HepG2 (cell line): ENCODE measurements at regions not wholly inside any gene's neighbourhood (a gene's known extent, or its start where the extent isn't known, plus 50 kb on each side); places are given as distances from the start of the nearest gene placed in this dataset.

Experiments
- ATAC-seq: fragments of 200-7000 bp; cut with Tn5 transposase; 3 replicates; pipeline ENCODE4 v1.9.1; 2020; ENCODE audit warnings: mild to moderate bottlenecking, moderate library complexity
- BruUV-seq: library from RNA; stranded (reverse); fragments of 400-500 nt; replicated peaks from 2 replicates; lab custom pipeline; 2021; lab: Mats Ljungman, UMichigan
- CTCF ChIA-PET: fragments of 300-600 bp; formaldehyde crosslinking; extraction: SDS; loops from one replicate; lab custom pipeline; 2021; ENCODE audit warnings: low total read pairs, inconsistent platforms, low intra/inter-chr PET ratio; lab: Yijun Ruan, JAX
- POLR2A ChIA-PET: fragments of 350-600 bp; sonication (Branson Sonifier 250); formaldehyde crosslinking; loops from one replicate; lab custom pipeline; 2020; ENCODE audit warnings: antibody characterized with exemption, inconsistent platforms; lab: Yijun Ruan, JAX
- DNase-seq: peaks from one replicate; pipeline ENCODE4 v3.0.0-alpha.2; 2015; ENCODE audit warnings: low spot score
- FAIRE-seq: peaks from 3 replicates; lab custom pipeline; 2011; peaks lifted over from hg19 to GRCh38; lab: Jason Lieb, UNC
- H2AFZ ChIP-seq: one replicate; pipeline ENCODE4 v1.6.1; 2011; ENCODE audit warnings: low read length, inconsistent platforms
- H3K27ac ChIP-seq: fragments of 300-600 bp; 3 replicates; pipeline ENCODE4 v1.8.0; 2011; ENCODE audit warnings: mixed run types, mild to moderate bottlenecking, mixed read lengths, low read length, inconsistent platforms; ENCODE audit not compliant: insufficient read depth; ENCODE audit errors: extremely low read length
- H3K27me3 ChIP-seq, 2 experiments: fragments of 200-600 bp in 1 of 2; 2 replicates in 1 of 2; 3 replicates in 1 of 2; pipeline versions ENCODE4 v1.6.0 to v1.8.0; 2011; ENCODE audit warnings: low read length in 2 of 2, mild to moderate bottlenecking in 2 of 2, moderate library complexity in 2 of 2, inconsistent platforms in 1 of 2; ENCODE audit not compliant: insufficient read depth in 2 of 2, control insufficient read depth in 1 of 2
- H3K36me3 ChIP-seq, 2 experiments: fragments of 200-600 bp in 1 of 2; replicated peaks in 1 of 2; 2 replicates in 1 of 2; 3 replicates in 1 of 2; pipeline versions ENCODE4 v1.5.1 to v1.8.0; 2011; ENCODE audit warnings: low read length in 2 of 2, inconsistent platforms in 1 of 2; ENCODE audit not compliant: insufficient read depth in 2 of 2, control insufficient read depth in 1 of 2
- H3K4me1 ChIP-seq: 2 replicates; pipeline ENCODE4 v1.5.1; 2012; ENCODE audit warnings: low read length, inconsistent platforms; ENCODE audit not compliant: insufficient read depth
- H3K4me2 ChIP-seq: 2 replicates; pipeline ENCODE4 v1.6.0; 2011; ENCODE audit warnings: low read depth, low read length, inconsistent platforms
- H3K4me3 ChIP-seq, 3 experiments: fragments of 200-600 bp in 1 of 3; sonication (generic), shearing (Covaris generic) in 1 of 3; replicated peaks in 1 of 3; 2 replicates each; pipeline ENCODE4 v1.5.1; 2011 to 2016; ENCODE audit warnings: low read length in 3 of 3, inconsistent platforms in 2 of 3, low read depth in 2 of 3, mild to moderate bottlenecking in 2 of 3, control low read depth in 1 of 3, mixed read lengths in 1 of 3; ENCODE audit not compliant: insufficient read depth in 1 of 3
- H3K79me2 ChIP-seq: one replicate; pipeline ENCODE4 v1.6.1; 2011; ENCODE audit warnings: low read length, inconsistent platforms; ENCODE audit not compliant: insufficient read depth
- H3K9ac ChIP-seq: 2 replicates; pipeline ENCODE4 v1.6.0; 2011; ENCODE audit warnings: mild to moderate bottlenecking, low read depth, low read length, inconsistent platforms; ENCODE audit not compliant: insufficient read depth
- H3K9me3 ChIP-seq: 2 replicates; pipeline ENCODE4 v1.5.1; 2012; ENCODE audit warnings: mild to moderate bottlenecking, low read length
- H4K20me1 ChIP-seq: 2 replicates; pipeline ENCODE4 v1.6.0; 2011; ENCODE audit warnings: inconsistent platforms, mild to moderate bottlenecking, low read length, moderate library complexity; ENCODE audit not compliant: insufficient read depth
- CAMTA2 ChIP-seq: sonication (generic); formaldehyde crosslinking; IDR thresholded peaks from 2 replicates; pipeline ENCODE4 v1.4.0; 2020; ENCODE audit warnings: mild to moderate bottlenecking, missing genetic modification reagents, borderline replicate concordance
- GATAD1 ChIP-seq: IDR thresholded peaks from 2 replicates; pipeline ENCODE4 v1.6.1; 2016; ENCODE audit warnings: missing genetic modification reagents, missing compliant biosample characterization
- GZF1 ChIP-seq: sonication (generic); formaldehyde crosslinking; IDR thresholded peaks from 2 replicates; pipeline ENCODE4 v1.5.1; 2020; ENCODE audit warnings: mild to moderate bottlenecking, missing genetic modification reagents
- MATR3 ChIP-seq: sonication (generic); formaldehyde crosslinking; IDR thresholded peaks from 2 replicates; pipeline ENCODE4 v1.4.0; 2020; ENCODE audit warnings: missing genetic modification reagents
- MLLT10 ChIP-seq: sonication (generic); formaldehyde crosslinking; IDR thresholded peaks from 2 replicates; pipeline ENCODE4 v1.4.0; 2020; ENCODE audit warnings: missing genetic modification reagents
- NCOR1 ChIP-seq: fragments of 200-600 bp; sonication (generic); IDR thresholded peaks from 2 replicates; pipeline ENCODE4 v1.7.0; 2017; ENCODE audit warnings: antibody characterized with exemption, low read length, borderline replicate concordance
- PHF21A ChIP-seq: sonication (generic); formaldehyde crosslinking; IDR thresholded peaks from 2 replicates; pipeline ENCODE4 v1.5.0; 2020; ENCODE audit warnings: mild to moderate bottlenecking, missing genetic modification reagents
- RBAK ChIP-seq: sonication (generic); formaldehyde crosslinking; IDR thresholded peaks from 2 replicates; pipeline ENCODE4 v1.5.1; 2020; ENCODE audit warnings: mild to moderate bottlenecking, missing genetic modification reagents
- TOE1 ChIP-seq: sonication (generic); formaldehyde crosslinking; IDR thresholded peaks from 2 replicates; pipeline ENCODE4 v1.4.0; 2020; ENCODE audit warnings: mild to moderate bottlenecking, missing genetic modification reagents
- XBP1 ChIP-seq: sonication (generic); formaldehyde crosslinking; IDR thresholded peaks from 2 replicates; pipeline ENCODE4 v1.5.0; 2020; ENCODE audit warnings: missing genetic modification reagents
- ZBTB34 ChIP-seq: sonication (generic); formaldehyde crosslinking; IDR thresholded peaks from 2 replicates; pipeline ENCODE4 v1.8.0; 2022; ENCODE audit warnings: mild to moderate bottlenecking, missing genetic modification reagents
- ZNF10 ChIP-seq: sonication (generic); formaldehyde crosslinking; IDR thresholded peaks from 2 replicates; pipeline ENCODE4 v1.4.0; 2020; ENCODE audit warnings: mild to moderate bottlenecking, low read depth, missing genetic modification reagents, borderline replicate concordance
- ZNF264 ChIP-seq: sonication (generic); formaldehyde crosslinking; IDR thresholded peaks from 2 replicates; pipeline ENCODE4 v1.4.0; 2020; ENCODE audit warnings: missing genetic modification reagents
- ZNF607 ChIP-seq: sonication (generic); formaldehyde crosslinking; IDR thresholded peaks from 2 replicates; pipeline ENCODE4 v1.5.1; 2020; ENCODE audit warnings: missing genetic modification reagents, mild to moderate bottlenecking, borderline replicate concordance
- ZNF678 ChIP-seq: sonication (generic); formaldehyde crosslinking; IDR thresholded peaks from 2 replicates; pipeline ENCODE4 v1.4.0; 2020; ENCODE audit warnings: mild to moderate bottlenecking, missing genetic modification reagents
- ZNF704 ChIP-seq: sonication (generic); formaldehyde crosslinking; IDR thresholded peaks from 2 replicates; pipeline ENCODE4 v1.8.1; 2023; ENCODE audit warnings: mild to moderate bottlenecking, inconsistent platforms, moderate library complexity, missing genetic modification reagents, borderline replicate concordance
- ZZZ3 ChIP-seq: sonication (generic); formaldehyde crosslinking; IDR thresholded peaks from 2 replicates; pipeline ENCODE4 v1.4.0; 2020; ENCODE audit warnings: missing genetic modification reagents, mild to moderate bottlenecking, borderline replicate concordance
- WGBS: methylation state at CpG from one replicate; pipeline ENCODE4 v1.1.6; 2017; ENCODE audit warnings: low lambda C conversion rate; 5-methylcytosine and 5-hydroxymethylcytosine counted together
- in situ Hi-C: cut with HindIII; loops from 2 replicates; pipeline ENCODE4 v1.10.0; 2017; ENCODE audit warnings: low pct_unique_long_range_greater_than_20kb; ENCODE audit not compliant: extremely low pct_ligation_motif_present
- intact Hi-C: fragments of 100-400 bp; cut with micrococcal nuclease; formaldehyde crosslinking; loops from one replicate; pipeline ENCODE4 v1.10.0; 2022; ENCODE audit not compliant: unreplicated experiment

GRCh38 chr11:29006668-29007067 is 898.5 kb downstream of the METTL15 start (continued):
- TF ChIP-seq ZBTB34 (CRISPR knock-in tag) (no peak), ZNF678 (CRISPR knock-in tag) (no peak), ZZZ3 (CRISPR knock-in tag) (no peak), GATAD1 (CRISPR knock-in tag) (no peak)

GRCh38 chr11:29005401-29005980 is 897.3 kb downstream of the METTL15 start:
- no peaks in the 10 kb centered on the region for H3K79me2 ChIP-seq
- no peaks in the 10 kb centered on the region for H3K36me3 ChIP-seq
- H3K9ac ChIP-seq, result no peak overlapping the region
- WGBS, result 1% methylated on average over 3 of the region's 4 CpGs
- H3K27ac ChIP-seq, result no peak overlapping the region
- H2AFZ ChIP-seq, result no peak overlapping the region
- H3K27me3 ChIP-seq, result no peaks in the 10 kb centered on the region
- ATAC-seq (peak; percentile 59), DNase-seq (peak; percentile 2), FAIRE-seq (no peak)
- no TSS peak for BruUV-seq
- no peak overlapping the region for H3K4me2 ChIP-seq
- no peaks in the 10 kb centered on the region for H3K9me3 ChIP-seq
- CTCF ChIA-PET, result no interaction called here
- intact Hi-C loops (no loop called here), in situ Hi-C loops (no loop called here)
- POLR2A ChIA-PET, result no interaction called here
- no peaks in the 10 kb centered on the region for H3K4me1 ChIP-seq
- H4K20me1 ChIP-seq, result no peaks in the 10 kb centered on the region
- no peak for TF ChIP-seq NCOR1
- TF ChIP-seq MATR3 (CRISPR knock-in tag), result no peak
- TF ChIP-seq PHF21A (CRISPR knock-in tag), result no peak
- no peak for TF ChIP-seq ZNF10 (CRISPR knock-in tag)
- no peak for TF ChIP-seq RBAK
- TF ChIP-seq ZNF607, result no peak
- TF ChIP-seq GZF1 (CRISPR knock-in tag), result no peak
- no peak for TF ChIP-seq MLLT10 (CRISPR knock-in tag)
- no peak for TF ChIP-seq XBP1 (CRISPR knock-in tag)
- no peak for TF ChIP-seq ZNF704
- TF ChIP-seq ZNF264 (CRISPR knock-in tag), result no peak
- no peak for TF ChIP-seq CAMTA2
- TF ChIP-seq TOE1, result no peak
- no peak overlapping the region for H3K4me3 ChIP-seq
